Panc1 (cell line): ENCODE measurements at regions not wholly inside any gene's neighbourhood (a gene's known extent, or its start where the extent isn't known, plus 50 kb on each side); places are given as distances from the start of the nearest gene placed in this dataset.

Experiments
- CTCF ChIP-seq: fragments of 450-650 bp; IDR thresholded peaks from 2 replicates; pipeline ENCODE4 v1.5.1; 2017; ENCODE audit warnings: mild to moderate bottlenecking
- POLR2AphosphoS5 ChIP-seq: IDR thresholded peaks from 2 replicates; pipeline ENCODE4 v1.6.1; 2012; ENCODE audit warnings: mild to moderate bottlenecking, low read depth, low read length, moderate library complexity

DNA sequence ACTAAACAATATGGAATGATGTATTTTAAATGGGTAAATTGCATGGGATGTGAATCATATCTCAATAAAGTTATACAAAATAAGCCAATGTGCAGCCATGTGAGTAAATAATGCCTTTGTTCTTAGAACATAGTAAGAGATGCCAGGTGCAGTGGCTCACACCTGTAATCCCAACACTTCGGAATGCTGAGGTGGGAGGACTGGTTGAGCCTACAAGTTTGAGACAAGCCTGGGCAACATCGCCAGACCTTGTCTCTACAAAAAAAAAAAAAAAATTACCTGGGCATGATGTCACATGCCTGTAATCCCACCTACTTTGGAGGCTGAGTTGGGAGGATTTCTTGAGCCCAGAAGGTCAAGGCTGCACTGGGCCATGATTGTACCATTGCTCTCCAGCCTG, 230.7 kb downstream of the RFC3 start:
- no peak for TF ChIP-seq POLR2AphosphoS5
- no peak for TF ChIP-seq CTCF
